ENCODE measurements at regions not wholly inside any gene's neighbourhood (a gene's known extent, or its start where the extent isn't known, plus 50 kb on each side); places are given as distances from the start of the nearest gene placed in this dataset.
"Not testable (repeated sequence)": the region's sequence is repeated elsewhere in the genome, so short reads cannot be mapped to it uniquely, and the experiment has no call there.

DNA sequence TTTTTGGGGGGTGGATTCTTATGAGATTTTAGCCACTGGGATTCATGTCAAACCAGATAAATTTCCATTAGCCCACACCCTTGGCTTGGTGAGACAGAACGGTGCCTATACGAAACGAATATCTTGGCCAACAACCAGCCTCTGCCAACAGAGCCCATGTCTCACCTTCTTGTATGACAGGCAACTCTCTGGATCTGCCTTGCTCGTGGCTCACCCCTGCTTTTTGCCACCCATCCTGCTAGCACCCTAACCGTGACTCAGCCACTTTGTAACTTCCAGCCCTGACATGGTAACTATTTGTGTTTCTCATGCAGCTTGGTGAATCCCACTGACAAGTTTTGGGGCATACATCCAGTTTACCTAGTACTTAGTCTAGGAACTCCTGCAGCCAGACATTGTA lies 457.0 kb downstream of the SPATA31D1 start:
- no peak for DNase-seq (ENCODE audit: low read depth, low spot score)

DNA sequence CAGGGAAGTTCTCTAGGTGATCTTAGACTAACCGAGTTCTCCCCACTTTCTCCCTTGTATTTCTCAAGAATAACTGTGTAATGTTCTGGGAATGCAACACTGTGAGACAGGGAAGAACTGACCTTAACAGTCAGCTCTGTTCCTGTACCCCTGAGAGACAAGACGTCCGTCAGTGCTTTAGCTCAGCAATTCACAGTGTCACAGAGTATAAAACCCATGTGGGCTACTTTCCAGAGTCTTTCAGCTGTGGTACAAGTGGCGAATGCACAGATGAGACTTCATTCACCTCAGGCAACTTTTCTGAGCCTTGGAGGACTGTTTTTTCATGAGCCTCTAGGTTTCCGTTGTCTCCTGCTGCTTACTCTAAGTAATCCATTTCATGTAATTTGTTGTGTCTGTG lies 458.8 kb downstream of the SPATA31D1 start:
- no peak for DNase-seq (ENCODE audit: low read depth, low spot score)

DNA sequence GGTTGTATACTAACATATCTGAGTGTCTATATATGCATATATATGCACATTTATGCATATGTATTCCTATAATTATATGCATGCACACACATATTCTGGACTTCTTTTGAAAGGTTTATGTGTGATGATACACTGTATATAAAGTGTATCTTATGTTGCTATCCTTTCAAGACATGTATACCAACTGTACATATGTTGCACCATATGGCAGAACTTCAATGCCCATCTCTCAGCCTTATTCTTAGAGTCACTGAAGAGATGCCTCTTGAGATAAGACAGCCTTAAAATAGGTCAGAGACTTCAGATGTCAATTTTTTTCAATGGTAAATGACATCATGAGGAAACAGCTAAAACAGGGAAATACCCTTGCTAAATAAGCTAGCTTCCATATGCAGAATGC lies 461.4 kb downstream of the SPATA31D1 start:
- DNase-seq (ENCODE audit: low read depth, low spot score), result no peak

DNA sequence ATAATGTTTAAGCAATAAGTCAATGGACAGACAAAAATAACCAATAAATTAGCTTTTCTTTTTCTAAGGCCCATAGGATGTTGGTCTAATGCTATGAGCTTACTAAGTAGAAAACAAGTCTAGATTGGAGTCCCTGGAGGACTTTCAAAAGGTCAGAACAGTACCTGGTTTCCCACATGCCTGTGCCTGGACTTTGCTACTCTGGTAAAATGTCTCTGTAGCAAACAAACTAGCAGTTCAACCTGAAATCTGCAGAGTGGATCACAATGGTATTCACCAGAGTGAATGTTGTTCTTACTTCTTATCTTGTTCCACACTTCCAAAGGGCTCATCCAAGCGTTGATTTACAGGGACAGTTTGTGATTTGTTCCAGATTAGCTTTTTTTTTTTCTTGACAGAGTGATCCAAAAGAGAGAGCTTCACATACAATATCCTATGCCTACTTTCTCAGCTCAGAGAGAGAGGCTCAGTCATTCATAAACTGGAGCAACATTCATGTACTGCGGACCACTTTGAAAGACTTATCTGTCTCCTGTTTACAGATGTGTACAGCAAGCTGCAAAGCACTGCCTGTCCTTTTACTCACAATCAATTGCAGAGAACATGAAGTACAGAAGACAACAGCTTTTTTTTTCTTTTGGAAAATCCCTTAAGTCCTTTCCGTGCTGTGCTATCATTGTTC lies 466.1 kb downstream of the SPATA31D1 start:
- no peak for DNase-seq (ENCODE audit: low read depth, low spot score)

DNA sequence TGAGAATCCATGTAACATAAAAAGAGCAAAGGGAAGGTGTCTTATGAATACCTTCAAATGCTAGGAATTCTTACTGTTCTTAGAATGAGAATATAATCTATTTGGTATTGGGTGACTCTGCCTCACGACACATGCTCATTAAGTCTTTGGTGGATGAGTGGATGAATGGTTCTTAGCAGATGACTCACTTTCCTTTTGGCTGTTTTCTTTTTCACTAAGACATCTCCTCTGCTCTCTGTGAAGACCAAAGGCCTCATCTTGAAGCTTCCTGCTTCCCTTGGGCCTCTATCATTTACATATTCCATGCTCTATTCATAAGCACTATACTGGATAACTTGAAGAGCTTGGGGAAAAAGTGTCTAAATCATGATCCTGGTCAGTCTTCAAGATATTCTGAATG lies 468.1 kb downstream of the SPATA31D1 start:
- DNase-seq (ENCODE audit: low read depth, low spot score), result no peak

DNA sequence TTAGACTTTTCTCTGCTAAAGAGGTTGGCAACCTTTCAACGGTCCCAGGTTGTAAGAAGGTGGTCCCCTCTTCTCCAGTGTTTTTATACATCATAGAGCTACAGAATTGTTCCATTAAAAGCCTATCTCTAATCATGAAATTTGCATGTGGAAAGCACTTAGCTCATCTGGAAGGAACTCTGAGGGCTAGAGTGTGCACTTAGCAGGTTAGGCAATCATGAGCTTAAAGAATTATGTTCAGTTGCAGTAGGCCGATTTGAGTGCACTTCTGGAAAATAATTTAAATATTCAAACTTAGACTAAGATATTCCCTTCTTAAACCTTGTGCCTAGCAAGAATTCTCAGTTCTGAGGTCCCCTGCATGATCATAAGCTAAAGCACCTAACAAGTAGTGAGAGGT lies 468.7 kb downstream of the SPATA31D1 start:
- no peak for DNase-seq (ENCODE audit: low read depth, low spot score)

DNA sequence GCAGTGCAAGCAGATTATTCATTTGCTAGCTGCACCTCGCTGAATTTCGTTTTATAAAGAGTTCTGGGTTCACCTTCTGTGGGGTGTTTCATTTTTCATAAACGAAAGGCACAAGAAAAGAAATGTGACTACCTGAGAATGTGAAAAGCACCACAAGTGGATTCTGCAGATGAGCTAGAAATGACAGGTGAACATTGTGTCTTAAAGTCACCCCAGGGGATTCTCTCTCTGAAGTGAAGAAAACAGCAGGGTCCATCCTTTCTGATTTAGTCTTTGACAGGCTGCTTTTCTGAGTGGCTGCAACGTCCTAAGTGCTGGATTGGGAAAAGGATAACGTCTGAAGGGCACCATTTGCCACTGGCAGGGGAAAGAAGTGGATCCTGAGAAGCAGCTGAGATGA lies 469.3 kb downstream of the SPATA31D1 start:
- no peak for DNase-seq (ENCODE audit: low read depth, low spot score)

DNA sequence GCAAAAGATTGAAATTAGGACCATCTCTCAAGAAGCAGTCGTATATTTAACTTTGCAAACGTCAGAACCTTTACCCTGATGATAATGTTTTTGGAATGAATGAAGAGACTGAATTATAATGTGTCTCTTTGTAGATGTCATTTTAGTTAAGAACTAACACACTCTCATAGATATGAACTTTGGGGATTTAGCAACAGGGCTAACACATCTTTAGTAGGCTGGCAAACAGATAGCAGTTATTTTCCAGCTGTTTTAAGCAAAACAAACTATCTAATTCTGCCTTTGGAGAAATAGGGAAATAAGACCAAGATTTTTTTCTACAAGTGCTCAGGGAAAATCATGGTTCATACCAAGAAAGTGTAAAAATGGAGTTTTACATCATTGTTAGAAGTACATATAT lies 469.7 kb downstream of the SPATA31D1 start:
- DNase-seq (ENCODE audit: low read depth, low spot score), result no peak

DNA sequence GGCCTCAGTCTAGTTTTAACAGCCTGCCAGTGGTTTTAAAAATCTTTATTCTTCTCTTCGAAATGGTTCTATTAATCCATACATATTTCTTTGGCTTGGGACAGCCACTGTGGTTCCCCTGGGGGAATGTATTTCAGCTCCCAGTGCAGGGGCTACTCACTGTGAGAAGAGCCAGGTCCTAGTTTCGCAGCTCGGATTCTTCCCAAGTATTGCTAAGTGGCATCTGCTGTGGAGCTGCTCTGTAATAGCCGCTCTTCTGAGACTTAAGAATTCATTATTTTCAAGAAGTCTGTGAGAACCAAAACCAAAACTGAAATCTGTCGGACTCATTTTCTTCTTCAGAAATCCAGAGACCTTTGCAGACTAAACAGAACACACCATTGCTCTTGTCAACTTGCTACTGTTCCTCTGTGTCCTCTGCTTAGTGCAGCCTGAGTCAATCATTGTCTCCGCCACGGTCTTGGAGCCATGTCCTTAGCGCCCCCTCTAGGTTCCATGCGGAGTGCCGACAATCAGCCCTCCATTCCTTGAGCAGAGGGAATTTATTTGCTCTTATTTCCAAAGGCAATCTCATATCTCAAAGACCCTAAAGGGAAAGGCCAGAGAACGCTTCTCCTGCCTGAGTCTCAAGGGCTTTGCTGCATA lies 478.2 kb downstream of the SPATA31D1 start:
- DNase-seq (ENCODE audit: low read depth, low spot score), result peak; percentile 65

DNA sequence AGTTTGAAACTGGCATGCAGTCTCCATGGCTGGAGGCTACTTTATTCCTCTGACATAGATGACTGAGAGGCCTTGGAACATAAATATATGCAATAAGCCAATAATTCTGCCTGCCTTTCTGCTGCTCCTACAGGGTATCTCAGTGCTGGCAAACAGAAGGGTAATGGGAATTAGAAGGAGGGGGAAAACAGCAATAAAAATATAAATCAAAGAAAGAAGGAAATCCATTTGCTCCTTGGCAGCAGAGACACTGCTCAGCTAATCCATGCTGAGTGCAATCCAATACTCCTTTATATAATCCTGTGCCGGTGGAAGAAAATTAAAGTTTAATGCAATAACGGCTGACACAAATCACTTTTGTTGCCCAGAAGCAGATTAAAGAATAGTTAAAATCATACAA lies 478.9 kb downstream of the SPATA31D1 start:
- DNase-seq (ENCODE audit: low read depth, low spot score), result no peak

DNA sequence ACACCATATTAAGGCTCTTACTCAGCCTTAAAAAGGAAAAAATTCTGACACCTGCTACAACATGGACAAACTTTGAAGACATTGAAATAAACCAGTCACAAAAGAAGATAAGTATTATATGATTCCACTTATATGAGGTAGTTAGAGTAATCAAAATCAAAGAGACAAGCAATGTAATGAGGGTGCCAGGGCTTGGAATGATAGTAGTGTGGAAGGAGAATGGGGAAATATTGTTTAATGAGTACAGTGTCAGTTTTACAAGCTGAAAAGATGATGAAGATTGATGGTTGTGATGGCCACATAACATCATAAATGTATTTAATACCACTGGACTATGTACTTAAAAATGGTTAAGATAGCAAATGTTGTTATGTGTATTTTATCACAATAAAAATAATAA lies 485.7 kb downstream of the SPATA31D1 start:
- DNase-seq (ENCODE audit: low read depth, low spot score), result no peak

DNA sequence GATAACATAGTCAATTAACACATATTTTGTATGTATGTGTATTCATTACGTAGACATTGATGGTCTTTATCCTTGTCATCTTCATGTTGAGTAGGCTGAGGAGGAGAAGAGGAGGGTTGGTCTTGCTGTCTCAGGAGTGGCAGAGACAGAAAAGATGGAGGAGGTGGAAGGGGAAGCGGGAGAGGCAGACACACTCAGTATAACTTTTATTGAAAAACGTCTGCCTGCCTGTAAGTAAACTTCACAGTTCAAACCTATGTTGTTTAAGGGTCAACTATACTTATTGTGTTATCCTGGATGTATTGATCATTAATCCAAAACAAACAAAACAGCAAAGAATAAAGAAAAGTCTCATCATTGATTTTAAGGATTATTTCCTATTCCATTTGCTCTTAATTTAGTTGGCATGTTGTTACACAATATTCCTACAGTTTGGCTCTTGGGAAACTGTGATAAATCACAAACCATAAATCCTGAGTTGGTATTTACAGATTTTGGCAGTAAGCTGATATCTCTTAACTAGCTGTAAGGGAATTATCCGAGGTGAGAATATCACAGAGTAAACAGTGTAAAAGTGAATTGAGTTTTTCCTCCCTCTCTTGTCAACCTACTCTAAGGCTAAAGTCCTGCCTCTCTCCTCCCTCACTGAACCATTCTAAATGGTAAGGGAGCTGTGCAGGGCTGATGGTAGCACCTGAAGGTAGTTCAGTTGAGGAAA lies 487.2 kb downstream of the SPATA31D1 start:
- DNase-seq (ENCODE audit: low read depth, low spot score), result no peak

DNA sequence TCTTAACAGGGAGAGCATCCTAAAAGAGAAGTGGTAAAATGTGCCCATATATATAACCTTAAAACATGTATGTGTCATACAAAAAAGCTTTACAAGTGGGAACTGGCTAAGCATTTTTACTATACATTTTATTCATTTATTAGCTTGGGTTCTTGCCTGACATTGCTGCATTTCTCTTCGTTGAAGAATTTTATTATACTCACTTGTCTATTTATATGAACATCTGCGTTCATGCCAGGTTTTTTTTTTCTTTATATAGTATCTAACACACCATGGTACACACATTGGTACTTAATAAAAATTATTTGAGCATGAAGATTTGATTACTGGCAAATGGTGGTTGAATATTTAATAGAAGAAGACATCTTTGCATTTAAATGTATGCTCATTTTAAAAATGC lies 492.3 kb downstream of the SPATA31D1 start:
- no peak for DNase-seq (ENCODE audit: low read depth, low spot score)

DNA sequence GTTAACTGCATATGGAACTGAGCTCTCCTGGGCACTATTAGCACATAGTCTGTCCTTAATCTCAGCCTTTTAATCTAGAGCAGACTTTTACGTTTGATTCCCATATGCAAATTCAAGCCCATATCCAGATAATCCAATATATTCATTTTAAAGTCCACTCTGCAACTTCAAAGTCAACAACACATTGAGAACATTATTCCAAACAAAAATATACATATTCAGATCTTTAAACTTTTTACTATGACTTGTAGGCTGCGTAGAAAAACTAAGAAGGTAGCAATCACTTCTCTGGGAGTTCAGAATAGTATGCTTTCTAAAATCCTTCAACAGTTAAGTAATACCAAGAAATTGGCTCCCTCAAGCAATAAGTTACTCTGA lies 499.4 kb downstream of the SPATA31D1 start:
- DNase-seq (ENCODE audit: low read depth, low spot score), result no peak

DNA sequence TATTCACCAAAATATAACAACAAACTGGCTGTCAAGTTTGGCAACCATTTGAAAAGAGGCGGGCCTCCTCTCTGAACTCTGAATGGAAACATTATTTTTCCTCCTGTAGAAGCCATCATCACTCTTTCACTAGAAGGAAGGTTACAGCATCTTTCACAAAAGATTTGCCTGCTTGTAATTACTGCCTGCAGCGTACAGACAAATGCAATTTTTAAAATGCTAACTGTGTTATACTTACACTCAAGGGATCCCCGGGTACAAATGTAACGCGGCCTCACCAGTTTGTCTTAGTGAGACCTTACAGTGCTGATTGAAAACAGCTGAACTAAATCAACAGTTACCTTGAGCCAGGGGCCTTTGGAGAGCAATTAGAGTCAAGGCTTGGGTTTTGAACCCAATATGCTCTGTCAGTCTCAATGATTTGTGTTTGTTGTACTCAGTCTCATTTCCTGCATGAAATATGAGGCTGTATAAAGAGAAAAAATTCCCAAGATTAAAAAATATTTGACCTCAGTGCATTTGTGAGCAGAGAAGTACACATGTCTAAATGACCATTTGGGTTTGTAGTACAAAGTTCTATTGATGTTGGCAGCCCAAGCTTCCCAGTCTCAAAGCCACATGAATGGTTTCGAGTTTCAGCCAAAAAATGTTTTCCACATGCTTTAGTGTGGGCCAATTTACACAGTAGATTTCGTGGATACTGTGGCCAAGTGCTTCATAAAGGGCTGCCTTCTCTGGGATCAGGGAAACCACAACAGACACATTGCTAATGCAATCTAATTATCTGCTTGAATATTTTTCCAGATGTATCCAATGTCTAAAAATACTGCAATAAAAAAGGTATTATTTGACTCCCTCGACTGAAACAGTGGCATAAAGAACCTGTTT lies 500.0 kb downstream of the SPATA31D1 start:
- no peak for DNase-seq (ENCODE audit: low read depth, low spot score)

DNA sequence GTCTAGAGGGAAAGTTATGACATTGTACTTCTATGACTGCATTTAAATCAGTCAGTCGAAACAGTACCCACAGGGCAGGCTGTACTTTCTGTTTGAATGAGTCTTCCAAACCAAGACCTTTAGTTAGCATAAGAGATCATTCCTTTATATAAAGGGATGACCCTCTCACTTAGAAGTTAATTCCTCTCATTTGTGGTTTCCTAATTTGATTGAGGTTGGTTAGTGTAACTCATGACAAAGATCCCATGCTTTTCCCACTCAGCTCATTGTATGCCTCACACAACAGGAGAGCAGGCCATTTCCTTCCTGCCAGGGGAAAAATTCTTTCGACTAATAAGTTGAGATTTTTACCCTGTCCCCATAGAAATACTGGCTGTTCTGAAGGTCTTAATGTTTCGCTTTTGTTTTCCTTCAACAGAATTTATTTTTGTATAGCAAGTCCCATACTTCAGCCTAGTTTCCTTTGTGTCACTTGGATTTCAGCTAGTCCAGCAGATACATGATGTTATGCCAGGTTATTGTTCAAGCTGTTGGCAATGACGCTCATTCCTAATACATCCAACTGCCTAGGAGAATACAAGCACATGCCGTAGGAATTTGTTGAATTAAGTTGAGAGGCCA lies 500.7 kb downstream of the SPATA31D1 start:
- no peak for DNase-seq (ENCODE audit: low read depth, low spot score)

DNA sequence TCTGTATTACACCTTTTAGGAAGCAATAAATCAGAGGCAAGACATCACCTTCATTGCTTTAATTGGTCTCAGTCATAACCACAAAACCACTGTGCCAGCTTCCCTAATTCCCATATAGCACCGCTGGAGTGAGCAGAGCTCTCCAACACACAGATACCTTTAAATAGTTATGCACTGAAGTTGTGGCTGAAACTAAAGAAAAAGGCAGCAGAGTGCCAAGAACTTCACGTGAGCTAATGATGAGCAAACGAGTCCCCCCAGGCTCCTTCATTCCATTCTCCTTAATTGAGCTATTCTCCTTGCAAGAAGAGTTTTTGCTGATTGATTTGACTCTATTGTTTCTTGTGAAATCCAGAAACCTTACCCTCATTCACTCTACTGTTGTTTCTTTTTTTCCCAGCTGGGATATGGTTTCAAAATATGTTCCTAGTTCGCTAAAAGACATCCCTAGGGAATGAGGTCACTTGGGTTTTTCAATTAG lies 501.5 kb downstream of the SPATA31D1 start:
- peak; percentile 46 for DNase-seq (ENCODE audit: low read depth, low spot score)

DNA sequence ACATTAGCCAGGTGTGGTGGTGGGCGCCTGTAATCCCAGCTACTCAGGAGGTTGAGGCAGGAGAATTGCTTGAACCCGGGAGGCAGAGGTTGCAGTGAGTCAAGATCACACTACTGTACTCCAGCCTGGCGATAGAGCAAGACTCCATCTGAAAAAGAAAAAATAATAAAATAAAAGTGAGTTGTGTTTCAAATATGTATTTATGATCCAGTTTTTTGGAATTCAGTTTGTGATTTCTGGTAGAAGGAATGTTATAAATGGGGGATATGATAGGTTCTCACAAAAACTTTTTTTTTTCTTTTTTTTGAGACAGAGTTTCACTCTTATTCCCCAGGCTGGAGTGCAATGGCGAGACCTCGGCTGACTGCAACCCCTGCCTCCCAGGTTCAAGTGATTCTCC lies 502.2 kb downstream of the SPATA31D1 start:
- not testable (repeated sequence) for DNase-seq (ENCODE audit: low read depth, low spot score)

DNA sequence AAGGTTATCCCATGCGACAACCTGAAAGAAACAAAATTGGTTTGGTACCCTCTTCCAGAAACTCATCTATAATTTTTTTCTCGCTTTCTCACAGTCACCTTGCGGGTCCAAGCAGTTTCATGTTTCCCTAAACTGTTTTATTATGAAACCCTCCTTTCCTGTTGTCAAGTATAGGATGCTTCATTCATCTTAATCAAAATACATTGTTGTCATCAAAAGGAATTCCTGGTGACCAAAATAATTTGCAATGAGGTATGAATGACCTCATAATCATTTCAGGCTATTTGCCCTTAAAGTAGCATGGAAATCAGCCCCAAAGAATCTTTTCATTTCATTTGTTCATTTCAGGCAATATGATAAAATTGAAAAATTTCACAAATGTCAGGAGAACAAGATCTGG lies 503.0 kb downstream of the SPATA31D1 start:
- no peak for DNase-seq (ENCODE audit: low read depth, low spot score)

DNA sequence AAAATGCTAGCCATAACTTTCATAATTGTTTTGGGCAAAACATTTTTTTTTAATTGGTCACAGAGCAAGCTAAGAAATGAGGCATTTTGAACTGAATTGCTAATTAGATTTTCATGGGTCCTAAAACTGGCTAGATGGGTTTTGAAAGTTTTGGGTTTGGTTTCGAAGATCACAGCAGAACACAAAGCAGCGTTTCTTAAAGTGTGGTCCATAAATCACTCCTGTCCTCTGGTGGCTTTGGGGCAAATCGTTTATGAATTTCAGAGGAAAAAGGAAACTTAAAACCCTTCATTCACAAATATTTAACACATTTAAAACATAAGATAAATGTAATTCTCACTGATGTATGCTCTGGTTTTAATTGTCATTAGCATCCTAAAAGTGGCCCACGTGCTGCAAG lies 503.7 kb downstream of the SPATA31D1 start:
- DNase-seq (ENCODE audit: low read depth, low spot score), result no peak
